ENCODE measurements at regions not wholly inside any gene's neighbourhood (a gene's known extent, or its start where the extent isn't known, plus 50 kb on each side); places are given as distances from the start of the nearest gene placed in this dataset.
"Not testable (repeated sequence)": the region's sequence is repeated elsewhere in the genome, so short reads cannot be mapped to it uniquely, and the experiment has no call there.

DNA sequence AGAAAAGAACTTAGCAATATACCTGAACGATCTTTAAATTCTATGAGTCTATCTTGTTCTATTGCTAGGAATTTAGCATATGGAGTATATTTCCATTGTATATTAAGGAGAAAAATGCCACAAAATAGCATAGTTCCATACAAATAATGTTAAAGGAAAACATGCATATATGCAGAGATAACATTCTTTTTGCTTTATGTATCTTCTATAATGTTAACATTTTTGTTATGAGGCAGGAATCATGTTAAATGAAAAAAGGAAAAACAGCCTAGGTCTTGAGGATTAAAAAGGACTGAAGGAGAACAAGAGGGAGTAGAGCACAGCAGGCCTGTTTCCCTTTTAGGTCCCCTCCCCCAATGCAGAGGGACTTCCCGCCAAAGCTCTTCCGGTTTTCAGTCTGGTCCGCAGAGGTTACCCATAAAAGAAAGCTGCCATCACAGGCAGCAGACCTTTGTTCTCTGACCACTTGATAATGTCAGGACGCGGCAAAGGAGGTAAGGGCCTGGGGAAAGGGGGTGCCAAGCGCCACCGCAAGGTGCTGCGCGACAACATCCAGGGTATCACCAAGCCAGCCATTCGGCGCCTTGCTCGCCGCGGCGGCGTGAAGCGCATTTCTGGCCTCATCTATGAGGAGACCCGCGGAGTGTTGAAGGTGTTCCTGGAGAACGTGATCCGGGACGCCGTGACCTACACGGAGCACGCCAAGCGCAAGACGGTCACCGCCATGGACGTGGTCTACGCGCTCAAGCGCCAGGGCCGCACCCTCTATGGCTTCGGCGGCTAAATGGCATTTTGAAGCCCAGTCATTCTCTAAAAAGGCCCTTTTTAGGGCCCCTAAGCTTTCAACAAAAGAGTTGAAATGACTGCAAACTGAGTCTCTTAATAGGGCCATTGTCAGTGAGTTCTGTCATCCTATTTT lies 108.4 kb upstream of the PRSS16 start:
- peak; percentile 56 for DNase-seq

DNA sequence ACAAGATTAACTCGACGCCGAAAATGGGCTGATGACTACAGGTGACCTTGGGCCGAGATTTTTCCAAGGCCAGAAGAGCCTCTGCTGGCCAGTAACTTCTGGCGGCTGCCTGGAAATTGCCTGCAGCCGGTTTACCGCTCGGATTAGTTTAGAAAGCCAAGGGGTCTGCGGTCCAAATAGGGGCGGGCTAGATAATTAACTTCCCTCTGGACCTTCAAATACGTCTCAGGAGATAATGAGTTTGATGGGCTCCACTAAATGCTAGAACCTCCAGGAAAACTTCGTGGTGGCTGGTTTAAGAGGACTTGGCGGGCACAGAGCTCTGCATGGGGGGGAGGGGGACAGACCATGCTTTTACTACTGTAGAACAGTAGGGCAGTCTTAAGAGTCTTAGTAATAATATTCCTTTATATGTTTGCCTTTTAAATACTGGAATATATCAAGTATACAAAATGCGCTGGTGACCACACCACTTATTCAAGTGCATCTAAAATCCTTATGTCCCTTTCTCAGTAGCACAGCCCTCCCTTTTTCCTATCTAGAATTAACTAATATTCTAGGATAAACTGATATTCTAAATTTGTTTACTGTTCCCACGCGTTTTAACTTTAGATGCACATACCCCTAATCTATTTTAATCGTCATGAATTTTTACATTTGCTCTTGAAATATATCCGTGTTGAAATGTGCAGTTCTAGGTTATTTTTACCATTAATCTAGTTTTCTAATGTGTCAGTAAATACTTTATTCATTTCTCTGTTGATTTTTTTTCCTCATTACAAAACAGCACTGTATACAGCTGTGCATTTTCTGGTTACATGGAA lies 107.5 kb upstream of the PRSS16 start:
- DNase-seq = no peak

DNA sequence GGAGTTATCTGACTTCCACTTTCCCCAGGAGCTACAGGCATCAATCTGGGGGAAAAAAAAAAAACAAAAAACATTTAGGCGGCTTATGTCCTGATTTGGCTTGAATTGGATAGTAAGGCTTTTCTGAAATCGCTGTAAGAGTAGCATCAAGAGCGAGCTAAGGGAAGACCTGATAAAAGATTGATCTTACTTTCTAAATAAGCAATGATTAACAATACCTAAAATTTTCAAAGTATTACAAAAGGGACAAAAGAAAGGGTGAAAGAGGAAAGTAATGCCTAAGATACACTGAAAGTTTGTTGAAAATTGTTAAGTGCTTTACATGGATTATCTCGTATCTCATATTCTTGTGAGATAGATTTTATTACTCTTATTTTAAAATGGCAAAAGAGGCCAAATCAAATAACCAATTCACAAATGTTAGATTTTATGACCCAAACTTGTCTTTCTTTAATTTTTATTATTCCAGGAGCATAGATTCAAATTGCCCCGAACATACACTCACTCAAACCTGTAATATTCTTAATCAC lies 106.4 kb upstream of the PRSS16 start:
- no peak for DNase-seq

DNA sequence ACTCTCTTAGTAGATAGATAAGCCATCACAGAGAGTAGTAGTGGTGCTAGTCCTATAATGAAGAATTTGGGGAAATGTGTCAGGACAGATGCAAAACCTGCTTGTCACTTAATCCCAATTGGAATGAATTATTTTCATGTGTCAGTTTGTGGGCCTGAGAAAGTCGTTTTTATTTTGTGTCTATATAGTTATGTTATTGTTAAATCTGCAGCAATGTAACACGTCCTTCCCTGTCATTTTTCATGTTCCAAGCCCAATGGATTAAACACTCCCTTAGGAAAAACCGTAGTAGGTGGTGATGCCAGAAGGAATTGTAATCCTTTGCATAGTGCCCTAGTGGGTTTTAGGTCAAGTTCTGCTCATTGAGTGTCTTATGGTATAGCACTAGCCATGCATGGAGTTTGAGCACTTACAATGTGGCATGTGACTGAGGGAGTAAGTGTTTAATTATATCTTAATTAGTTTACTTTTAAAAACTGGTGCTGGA lies 105.9 kb upstream of the PRSS16 start:
- no peak for DNase-seq

DNA sequence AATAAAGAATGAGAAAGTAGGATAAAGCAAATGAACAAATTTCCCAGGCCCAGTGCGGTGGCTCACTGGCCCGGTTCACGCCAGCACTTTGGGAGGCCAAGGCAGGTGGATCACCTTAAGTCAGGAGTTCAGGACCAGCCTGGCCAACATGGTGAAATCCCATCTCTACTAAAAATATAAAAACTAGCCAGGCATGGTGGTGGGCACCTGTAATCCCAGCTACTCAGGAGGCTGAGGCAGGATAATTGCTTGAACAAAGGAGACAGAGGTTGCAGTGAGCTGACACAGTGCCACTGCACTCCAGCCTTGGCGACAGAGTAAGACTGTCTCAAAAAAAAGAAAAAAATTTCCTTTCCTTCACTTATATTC lies 104.5 kb upstream of the PRSS16 start:
- DNase-seq = not testable (repeated sequence)

DNA sequence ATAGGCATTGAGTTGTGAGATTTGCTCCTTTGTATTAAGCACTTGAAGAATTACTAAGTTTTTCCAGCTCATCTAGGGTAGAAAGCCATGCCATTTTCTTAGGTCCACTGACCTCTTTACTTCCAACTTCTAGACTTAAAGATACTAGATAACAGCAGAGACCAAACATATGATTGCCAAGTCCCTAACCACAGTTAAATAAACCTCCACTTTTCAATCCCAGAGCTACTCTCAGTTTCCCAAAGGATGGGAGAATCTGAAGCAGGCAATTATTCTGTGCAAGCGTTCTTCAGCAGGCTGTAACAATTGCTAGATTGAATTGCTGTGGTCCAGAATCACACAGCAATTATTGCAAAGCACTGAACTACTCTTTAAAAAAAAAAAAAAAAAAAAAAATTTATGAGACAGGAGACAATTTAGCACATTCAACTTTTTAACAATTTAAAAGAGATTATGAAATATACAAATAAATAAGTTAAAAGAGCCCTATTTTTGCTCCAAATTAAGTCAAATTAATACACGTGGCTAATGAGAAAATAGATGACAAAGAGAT lies 104.0 kb upstream of the PRSS16 start:
- DNase-seq = no peak

DNA sequence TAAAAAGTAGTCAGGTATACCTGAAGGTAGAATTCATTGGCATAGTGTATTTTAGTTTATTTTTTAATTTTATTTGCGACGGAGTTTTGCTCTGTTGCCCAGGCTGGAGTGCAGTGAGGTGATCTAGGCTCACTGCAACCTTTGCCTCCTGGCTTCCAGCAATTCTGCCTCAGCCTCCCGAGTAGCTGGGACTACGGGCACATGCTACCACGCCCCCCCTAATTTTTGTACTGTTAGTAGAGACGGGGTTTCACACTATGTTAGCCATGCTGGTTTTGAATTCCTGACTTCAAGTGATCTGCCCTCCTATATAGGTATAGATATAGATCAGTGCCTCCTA lies 102.8 kb upstream of the PRSS16 start:
- no peak for DNase-seq

DNA sequence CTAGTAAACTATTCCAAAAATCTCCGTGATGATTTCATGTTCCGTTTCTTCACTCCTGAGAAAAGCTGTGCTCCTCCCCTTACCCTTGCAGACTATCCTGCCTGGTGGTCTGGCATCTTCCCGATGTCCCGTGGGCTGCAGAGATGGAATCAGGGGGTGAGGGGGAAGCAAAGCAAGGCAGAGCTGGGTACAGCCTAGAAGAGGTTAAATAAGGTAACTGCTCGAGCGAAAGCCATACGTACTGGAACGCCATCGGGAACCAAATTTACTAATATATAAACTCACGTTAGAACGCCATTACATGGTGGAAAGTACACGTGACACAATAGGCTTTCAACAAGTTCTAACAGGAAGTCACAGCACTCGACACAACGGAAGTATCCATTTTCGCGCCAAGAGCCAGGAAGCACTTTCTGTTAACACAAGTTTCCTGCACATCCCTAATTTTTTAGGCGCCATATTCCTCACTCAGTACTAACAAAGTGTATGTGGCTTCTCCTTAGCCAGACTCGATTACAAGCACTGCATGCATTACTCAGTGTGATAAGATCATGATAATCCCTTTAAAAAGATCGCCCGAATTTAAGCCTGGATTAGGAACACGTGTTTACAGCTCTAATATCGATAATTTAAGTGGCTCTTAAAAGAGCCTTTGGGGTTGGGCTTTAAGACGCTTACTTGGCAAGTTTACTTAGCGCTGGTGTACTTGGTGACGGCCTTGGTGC lies 101.6 kb upstream of the PRSS16 start:
- peak; percentile 60 for DNase-seq

DNA sequence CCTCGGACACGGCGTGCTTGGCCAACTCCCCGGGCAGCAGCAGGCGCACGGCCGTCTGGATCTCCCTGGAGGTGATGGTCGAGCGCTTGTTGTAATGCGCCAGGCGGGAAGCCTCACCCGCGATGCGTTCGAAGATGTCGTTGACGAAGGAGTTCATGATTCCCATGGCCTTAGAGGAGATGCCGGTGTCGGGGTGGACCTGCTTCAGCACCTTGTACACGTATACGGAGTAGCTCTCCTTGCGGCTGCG lies 101.1 kb upstream of the PRSS16 start:
- not testable (repeated sequence) for DNase-seq

DNA sequence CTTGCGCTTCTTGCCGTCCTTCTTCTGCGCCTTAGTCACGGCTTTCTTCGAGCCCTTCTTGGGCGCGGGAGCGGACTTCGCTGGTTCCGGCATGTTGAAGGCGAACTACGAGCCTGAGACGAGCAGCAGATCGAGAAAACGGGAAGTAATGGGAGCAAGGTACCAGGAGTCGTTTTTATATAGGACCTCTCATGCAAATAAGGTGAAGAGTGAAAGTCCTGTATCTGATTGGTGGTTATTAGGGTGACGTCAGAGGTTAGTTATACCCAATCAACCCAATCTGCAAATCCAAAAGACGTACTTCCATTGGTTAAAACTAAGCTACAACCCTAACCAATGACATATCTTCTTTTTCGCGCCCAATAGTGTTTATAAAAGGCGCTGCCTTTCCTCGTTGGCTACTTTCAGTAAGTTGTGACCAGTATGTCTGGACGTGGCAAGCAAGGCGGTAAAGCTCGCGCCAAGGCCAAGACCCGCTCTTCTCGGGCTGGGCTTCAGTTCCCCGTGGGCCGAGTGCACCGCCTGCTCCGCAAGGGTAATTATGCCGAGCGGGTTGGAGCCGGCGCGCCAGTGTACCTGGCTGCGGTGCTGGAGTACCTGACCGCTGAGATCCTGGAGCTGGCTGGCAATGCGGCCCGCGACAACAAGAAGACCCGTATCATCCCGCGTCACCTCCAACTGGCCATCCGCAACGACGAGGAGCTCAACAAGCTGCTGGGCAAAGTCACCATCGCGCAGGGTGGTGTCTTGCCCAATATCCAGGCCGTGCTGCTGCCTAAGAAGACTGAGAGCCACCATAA lies 100.6 kb upstream of the PRSS16 start:
- peak; percentile 68 for DNase-seq

DNA sequence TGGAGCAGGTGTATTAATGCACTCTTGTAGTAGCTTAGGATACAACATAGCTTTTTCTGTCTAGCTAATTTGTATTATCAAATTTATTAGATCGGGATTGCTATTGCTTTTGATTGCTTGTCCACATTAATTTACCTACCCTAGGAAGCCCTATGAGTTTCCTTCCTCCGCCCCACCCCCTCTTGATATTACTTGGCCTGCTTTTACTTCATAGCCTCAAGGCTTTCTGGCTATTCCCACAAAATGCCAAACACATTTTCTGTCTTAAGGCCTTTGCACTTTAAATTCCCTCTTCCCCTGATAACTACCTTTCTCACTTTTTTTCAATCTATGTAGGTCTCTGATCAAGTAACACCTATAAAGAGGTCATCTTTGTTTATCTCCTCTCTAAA lies 99.1 kb upstream of the PRSS16 start:
- DNase-seq = no peak

DNA sequence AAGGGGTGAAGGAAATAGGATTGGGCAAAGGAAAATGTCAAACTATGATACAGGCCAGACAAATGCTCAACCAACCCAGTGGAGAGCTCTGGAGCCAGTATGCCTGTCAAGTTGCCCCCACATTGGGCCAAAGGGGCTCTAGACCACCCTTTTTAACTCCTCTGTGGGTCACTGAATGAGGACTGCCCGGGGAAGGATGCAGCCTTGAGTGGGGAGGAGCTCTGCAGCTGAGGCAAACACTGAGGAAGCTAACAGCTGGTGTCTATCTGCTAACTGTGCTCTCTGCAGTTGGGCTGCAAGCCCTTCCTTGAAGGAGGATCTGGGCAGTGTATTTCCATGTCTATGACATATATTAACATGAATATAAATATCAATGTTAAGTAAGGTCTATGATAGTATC lies 98.4 kb upstream of the PRSS16 start:
- DNase-seq = no peak

DNA sequence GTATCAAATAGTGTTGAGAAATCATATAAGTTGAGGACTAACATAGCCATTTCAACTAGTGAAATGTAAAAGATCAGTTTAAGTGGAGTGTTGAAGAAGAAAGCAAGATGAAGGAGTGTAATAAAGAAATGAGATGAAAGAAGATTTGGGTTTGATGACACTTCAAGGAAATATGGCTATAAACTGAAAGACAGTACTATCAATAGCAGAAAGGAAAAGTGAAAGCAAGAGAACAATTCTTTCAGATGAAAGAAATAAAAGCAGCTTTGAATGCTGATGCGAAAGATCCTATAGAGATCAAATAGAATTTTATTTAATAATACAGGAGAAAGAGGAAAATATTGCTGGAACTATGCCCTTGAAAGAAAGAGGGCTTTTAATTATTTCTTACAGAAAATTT lies 92.8 kb upstream of the PRSS16 start:
- DNase-seq = no peak

DNA sequence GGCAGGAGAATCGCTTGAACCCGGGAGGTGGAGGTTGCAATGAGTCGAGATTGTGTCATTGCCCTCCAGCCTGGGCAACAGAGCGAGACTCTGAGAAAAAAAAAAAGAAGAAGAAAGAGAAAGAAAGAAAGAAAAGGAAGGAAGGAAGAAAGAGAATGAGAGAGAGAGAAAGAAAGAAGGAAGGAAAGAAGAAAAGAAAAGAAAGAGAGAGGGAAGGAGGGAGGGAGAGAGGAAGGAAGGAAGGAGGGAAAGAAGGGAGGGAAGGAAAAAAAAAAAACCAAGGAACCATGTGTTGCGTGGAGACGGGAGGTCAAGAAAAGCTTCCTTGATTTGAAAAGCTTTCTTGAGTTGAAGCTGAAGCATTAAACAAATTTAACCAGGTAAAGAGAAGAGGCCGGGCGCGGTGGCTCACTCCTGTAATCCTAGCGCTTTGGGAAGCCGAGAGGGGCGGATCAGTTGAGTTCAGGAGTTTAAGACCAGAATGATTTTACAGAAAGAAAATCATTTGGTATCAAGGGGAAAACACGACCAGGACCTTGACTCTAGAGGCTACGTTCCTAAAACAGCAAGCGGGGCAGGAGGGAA lies 90.5 kb upstream of the PRSS16 start:
- no peak for DNase-seq

DNA sequence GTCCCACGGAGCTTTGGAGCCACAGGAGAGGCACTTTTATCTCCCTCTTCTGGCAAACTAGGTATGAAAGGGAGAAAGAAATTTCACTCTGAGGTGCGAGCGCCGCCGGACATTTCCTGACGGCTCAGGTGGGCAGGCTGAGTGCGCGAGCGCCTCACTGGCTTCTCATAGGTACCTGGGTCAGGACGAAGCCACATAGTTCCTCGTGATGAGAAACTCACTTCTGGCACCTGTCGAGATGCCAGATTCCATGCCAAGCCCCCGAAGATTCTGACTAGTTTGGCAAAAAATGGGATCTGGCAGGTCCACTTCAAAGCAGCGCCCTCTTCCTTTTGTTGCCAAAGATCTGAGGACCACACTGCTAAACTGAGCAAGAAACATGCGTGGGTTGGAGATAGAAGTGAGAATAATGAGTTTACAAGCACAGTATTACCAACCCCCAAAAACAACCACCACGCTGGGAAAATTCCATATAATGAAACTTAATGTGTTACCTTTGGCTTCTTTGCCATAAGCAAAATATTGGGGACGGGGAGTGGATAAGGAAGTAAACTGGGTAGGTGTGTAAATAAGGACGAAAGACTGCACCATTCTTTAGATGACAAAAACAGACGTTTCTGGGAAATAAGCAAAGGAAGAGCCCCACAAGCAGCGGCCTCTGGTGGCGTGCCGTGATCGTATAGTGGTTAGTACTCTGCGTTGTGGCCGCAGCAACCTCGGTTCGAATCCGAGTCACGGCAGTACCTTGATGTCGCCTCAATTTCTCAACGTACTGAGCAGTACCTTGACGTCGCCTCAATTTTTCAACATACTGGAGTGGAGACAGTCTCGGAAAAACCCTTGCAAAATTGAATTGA lies 89.8 kb upstream of the PRSS16 start:
- DNase-seq = peak; percentile 84

DNA sequence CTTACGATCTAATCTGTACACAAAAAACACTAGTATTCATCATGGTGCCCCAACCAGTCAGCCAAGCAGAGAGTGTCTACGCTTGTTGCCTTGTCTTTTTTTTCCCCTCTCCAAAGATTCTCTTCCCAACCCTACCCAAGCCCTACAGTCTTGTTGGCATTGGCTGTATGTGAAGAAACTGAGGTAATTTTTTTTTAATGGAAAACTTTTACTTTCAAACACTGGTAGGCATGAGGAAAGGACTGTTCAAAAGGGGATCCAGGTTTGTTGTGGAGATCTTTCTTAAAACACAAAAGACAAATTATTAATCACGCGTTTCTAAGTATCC lies 89.2 kb upstream of the PRSS16 start:
- DNase-seq = no peak

DNA sequence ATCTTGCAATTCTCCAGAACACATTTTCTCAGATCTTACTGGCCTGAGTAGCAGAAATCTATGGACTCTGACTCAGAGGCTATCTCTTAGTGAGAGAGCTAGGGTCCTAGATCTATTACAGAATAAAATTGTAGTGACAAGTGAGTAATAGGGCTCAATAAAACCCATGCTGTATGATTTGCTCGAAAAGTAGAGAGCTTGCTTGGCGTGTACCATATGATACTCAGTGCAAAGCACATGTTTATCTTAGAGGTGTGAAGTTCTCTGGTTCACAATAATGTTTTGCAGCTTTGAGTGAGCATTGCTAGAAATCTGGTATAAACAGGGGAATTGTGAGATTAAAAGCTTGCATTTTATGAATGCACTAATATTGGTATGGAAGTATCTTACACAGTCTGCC lies 87.8 kb upstream of the PRSS16 start:
- DNase-seq = no peak

DNA sequence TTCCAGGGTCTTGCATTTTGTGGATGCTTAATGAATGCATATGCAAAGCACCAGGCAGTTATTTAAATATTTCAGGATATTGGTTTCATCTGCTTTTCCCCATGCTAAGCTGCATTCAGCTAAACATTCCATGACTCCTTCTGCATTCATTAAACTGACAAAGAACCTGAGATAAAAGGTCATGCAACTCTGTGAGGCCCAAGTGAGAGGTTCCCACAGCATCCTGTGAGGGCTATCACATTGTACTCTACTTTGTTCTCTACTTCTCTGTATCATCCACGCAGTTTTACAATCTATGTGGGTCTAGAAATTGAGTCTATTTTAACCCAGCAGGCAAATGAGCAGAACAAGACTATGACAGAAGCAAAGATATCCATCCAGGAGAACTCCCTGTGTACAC lies 86.4 kb upstream of the PRSS16 start:
- no peak for DNase-seq

DNA sequence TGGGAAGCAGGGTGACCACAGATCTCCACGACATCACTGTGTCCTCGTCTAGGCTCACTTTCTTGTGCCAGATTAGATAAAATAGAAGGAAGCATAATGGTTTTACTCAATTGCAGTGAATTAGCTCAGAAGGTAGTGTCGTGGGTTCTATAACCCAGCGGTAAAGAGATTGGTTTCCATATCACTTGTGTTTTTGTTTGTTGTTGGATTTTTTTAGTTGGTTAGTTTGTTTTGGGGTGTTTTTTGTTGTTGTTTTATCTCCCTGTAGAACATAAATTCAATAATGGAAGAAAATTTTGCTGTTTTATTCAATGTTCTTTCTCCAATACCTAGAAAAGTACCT lies 85.9 kb upstream of the PRSS16 start:
- no peak for DNase-seq

DNA sequence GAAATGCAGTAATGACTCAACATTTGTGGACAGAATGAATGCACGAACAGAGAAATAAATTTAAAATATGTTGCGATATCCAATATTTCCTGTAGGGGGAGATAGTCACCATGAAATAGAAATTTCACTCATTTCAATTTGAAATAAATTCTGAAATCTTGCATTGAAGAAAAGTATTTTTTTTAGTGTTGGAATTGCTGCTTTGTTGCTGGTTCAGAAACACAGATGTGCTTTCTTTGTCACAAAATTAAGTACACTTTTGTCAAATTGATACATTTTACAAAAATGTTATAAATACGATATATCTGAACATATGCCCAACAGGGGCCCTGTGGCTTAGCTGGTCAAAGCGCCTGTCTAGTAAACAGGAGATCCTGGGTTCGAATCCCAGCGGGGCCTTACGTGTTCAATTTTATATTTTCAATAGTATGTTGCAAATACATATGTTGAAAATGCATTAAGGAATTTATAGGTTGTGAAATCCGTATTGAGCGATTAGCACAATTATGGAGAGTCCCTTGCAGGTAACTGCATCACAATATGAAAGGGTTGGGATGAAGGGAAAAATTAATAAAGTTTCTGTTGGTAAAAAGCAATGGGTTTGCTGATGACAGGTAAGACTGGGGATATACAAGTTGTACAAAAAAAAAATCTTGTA lies 85.4 kb upstream of the PRSS16 start:
- no peak for DNase-seq

DNA sequence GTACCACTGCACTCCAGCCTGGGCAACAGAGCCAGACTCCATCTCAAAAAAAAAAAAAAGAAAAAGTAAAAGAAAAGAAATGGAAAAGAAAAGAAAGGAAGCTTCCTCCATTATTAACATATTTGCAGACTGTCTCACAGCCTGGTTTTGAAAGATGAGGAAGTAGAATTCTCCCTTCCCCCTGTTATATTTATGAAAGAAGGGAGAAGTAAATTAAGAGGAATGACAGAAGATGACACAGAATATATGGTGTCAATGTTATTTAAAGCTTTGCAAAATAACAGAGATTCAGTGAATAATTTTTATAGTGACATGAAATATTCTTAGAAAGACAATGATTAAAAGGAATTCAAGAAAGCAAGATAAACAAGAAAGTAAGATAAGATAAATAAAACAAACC lies 83.7 kb upstream of the PRSS16 start:
- DNase-seq = no peak

Data from activated naive CD4-positive, alpha-beta T cell treated with anti-CD3 and anti-CD28 coated beads, Interleukin-2, amount 50 U/mL, for 16 hours (primary cell).